K562 (cell line): ENCODE measurements at regions not wholly inside any gene's neighbourhood (a gene's known extent, or its start where the extent isn't known, plus 50 kb on each side); places are given as distances from the start of the nearest gene placed in this dataset.

Source experiments
- ATAC-seq: fragments of 200-7000 bp; cut with Tn5 transposase; 3 replicates; pipeline ENCODE4 v1.9.1; 2020; ENCODE audit warnings: moderate library complexity
- BruUV-seq: library from RNA; stranded (reverse); fragments of 400-500 nt; replicated peaks from 2 replicates; lab custom pipeline; 2021; lab: Mats Ljungman, UMichigan
- CTCF ChIA-PET: fragments of 300-600 bp; formaldehyde crosslinking; extraction: SDS; loops from one replicate; lab custom pipeline; 2021; ENCODE audit warnings: low intra/inter-chr PET ratio; lab: Yijun Ruan, JAX
- POLR2A ChIA-PET: fragments of 300-600, 350-650 bp; sonication (Branson Sonifier 250); formaldehyde crosslinking; extraction: SDS; loops from one replicate; lab custom pipeline; 2021; ENCODE audit warnings: antibody characterized with exemption, inconsistent platforms; lab: Yijun Ruan, JAX
- DNase-seq, 4 experiments: peaks; one replicate each; pipeline versions ENCODE4 v3.0.0 to v3.0.0-alpha.2; 2011 to 2018; ENCODE audit warnings: low spot score in 3 of 4, mixed read lengths in 3 of 4; ENCODE audit errors: extremely low read depth in 1 of 4
- FAIRE-seq: peaks from 2 replicates; lab custom pipeline; 2011; peaks lifted over from hg19 to GRCh38; lab: Jason Lieb, UNC
- H2AFZ ChIP-seq: 2 replicates; pipeline ENCODE4 v1.6.0; 2011; ENCODE audit warnings: low read depth, low read length, control low read depth, inconsistent platforms
- H3K27ac ChIP-seq: fragments of 200-600 bp; 3 replicates; pipeline ENCODE4 v1.8.0; 2011; ENCODE audit warnings: low read depth, mild to moderate bottlenecking, control low read depth, inconsistent platforms, low read length, moderate library complexity, mixed read lengths; ENCODE audit errors: extremely low read depth
- H3K27me3 ChIP-seq, 2 experiments: fragments of 300-600 bp in 1 of 2; 2 replicates in 1 of 2; 3 replicates in 1 of 2; pipeline versions ENCODE4 v1.6.0 to v1.8.0; 2011; ENCODE audit warnings: inconsistent platforms in 2 of 2, low read length in 2 of 2, mild to moderate bottlenecking in 1 of 2, mixed read lengths in 1 of 2, moderate library complexity in 1 of 2; ENCODE audit not compliant: control insufficient read depth in 2 of 2, insufficient read depth in 2 of 2
- H3K36me3 ChIP-seq: fragments of 300-600 bp; 3 replicates; pipeline ENCODE4 v1.8.0; 2011; ENCODE audit warnings: mild to moderate bottlenecking, low read length, inconsistent platforms; ENCODE audit not compliant: control insufficient read depth, insufficient read depth
- H3K4me1 ChIP-seq, 2 experiments: fragments of 200-600 bp in 1 of 2; replicated peaks in 1 of 2; 2 replicates in 1 of 2; 3 replicates in 1 of 2; pipeline versions ENCODE4 v1.5.1 to v1.8.0; 2011; ENCODE audit warnings: inconsistent platforms in 2 of 2, low read length in 2 of 2, mild to moderate bottlenecking in 1 of 2, mixed read lengths in 1 of 2, moderate library complexity in 1 of 2; ENCODE audit not compliant: control insufficient read depth in 2 of 2, insufficient read depth in 2 of 2
- H3K4me2 ChIP-seq: 2 replicates; pipeline ENCODE4 v1.6.1; 2011; ENCODE audit warnings: low read length, control low read depth, inconsistent platforms, mixed read lengths; ENCODE audit not compliant: insufficient read depth
- H3K4me3 ChIP-seq: fragments of 200-600 bp; sonication (generic), shearing (Covaris generic); 2 replicates; pipeline ENCODE4 v1.5.1; 2016; ENCODE audit warnings: control low read depth, inconsistent platforms
- H3K79me2 ChIP-seq: fragments of 200-600 bp; 3 replicates; pipeline ENCODE4 v1.8.0; 2011; ENCODE audit warnings: low read length, inconsistent platforms; ENCODE audit not compliant: control insufficient read depth, insufficient read depth
- H3K9ac ChIP-seq, 2 experiments: 2 replicates each; pipeline versions ENCODE4 v1.6.0 to v1.6.1; 2011; ENCODE audit warnings: low read depth in 2 of 2, low read length in 2 of 2, control low read depth in 1 of 2, inconsistent platforms in 1 of 2, mild to moderate bottlenecking in 1 of 2, mixed read lengths in 1 of 2; ENCODE audit not compliant: insufficient read depth in 1 of 2
- H3K9me1 ChIP-seq: one replicate; pipeline ENCODE4 v1.6.0; 2011; ENCODE audit warnings: inconsistent platforms, mild to moderate bottlenecking, low read length, moderate library complexity; ENCODE audit not compliant: control insufficient read depth, insufficient read depth
- H3K9me3 ChIP-seq: replicated peaks from 2 replicates; pipeline ENCODE4 v1.5.1; 2011; ENCODE audit warnings: low read depth, low read length, inconsistent platforms; ENCODE audit not compliant: control insufficient read depth, insufficient read depth
- H4K20me1 ChIP-seq: replicated peaks from 2 replicates; pipeline ENCODE4 v1.6.1; 2011; ENCODE audit warnings: low read length, inconsistent platforms, mixed read lengths; ENCODE audit not compliant: control insufficient read depth, insufficient read depth
- ATF4 ChIP-seq: fragments of 450-650 bp; formaldehyde crosslinking; IDR thresholded peaks from 2 replicates; pipeline ENCODE4 v1.4.0; 2022; ENCODE audit warnings: mild to moderate bottlenecking, moderate library complexity
- CHCHD3 ChIP-seq: fragments of 250-450 bp; sonication (Bioruptor Pico); IDR thresholded peaks from 2 replicates; pipeline ENCODE4 v2.1.2; 2022; ENCODE audit warnings: mild to moderate bottlenecking
- DIDO1 ChIP-seq: fragments of 450-650 bp; IDR thresholded peaks from 2 replicates; pipeline ENCODE4 v1.6.1; 2016; ENCODE audit warnings: low read depth, missing biosample characterization, missing genetic modification characterization
- E2F5 ChIP-seq: sonication (generic); formaldehyde crosslinking; IDR thresholded peaks from 2 replicates; pipeline ENCODE4 v1.8.0; 2022; ENCODE audit warnings: mild to moderate bottlenecking, missing genetic modification reagents
- FOS ChIP-seq: IDR thresholded peaks from 3 replicates; pipeline ENCODE4 v1.6.1; 2011; ENCODE audit not compliant: insufficient read length; ENCODE audit errors: extremely low read depth
- HNRNPK ChIP-seq: fragments of 200-400 bp; formaldehyde crosslinking; IDR thresholded peaks from one replicate; pipeline ENCODE4 v1.6.1; 2018; ENCODE audit warnings: mild to moderate bottlenecking, low read depth, low read length; ENCODE audit not compliant: poor library complexity, severe bottlenecking
- MEF2D ChIP-seq: conservative IDR thresholded peaks from 2 replicates; pipeline ENCODE4 v1.6.1; 2016; ENCODE audit warnings: low read depth, missing genetic modification characterization, missing compliant biosample characterization
- PATZ1 ChIP-seq: fragments of 250-450 bp; sonication (Bioruptor Pico); IDR thresholded peaks from 2 replicates; pipeline ENCODE4 v1.5.0; 2020; ENCODE audit warnings: mild to moderate bottlenecking, borderline replicate concordance
- TRIM28 ChIP-seq: fragments of 450-650 bp; IDR thresholded peaks from 2 replicates; pipeline ENCODE4 v1.6.1; 2017
- YBX1 ChIP-seq: fragments of 450-650 bp; IDR thresholded peaks from 2 replicates; pipeline ENCODE4 v1.7.1; 2016; ENCODE audit warnings: mild to moderate bottlenecking
- ZNF239 ChIP-seq: fragments of 250-450 bp; sonication (Bioruptor Pico); IDR thresholded peaks from 2 replicates; pipeline ENCODE4 v1.4.0; 2020; ENCODE audit warnings: mild to moderate bottlenecking
- ZNF347 ChIP-seq: fragments of 450-650 bp; formaldehyde crosslinking; IDR thresholded peaks from 2 replicates; pipeline ENCODE4 v1.4.0; 2020; ENCODE audit warnings: low read depth, mild to moderate bottlenecking, moderate library complexity
- ZNF507 ChIP-seq: conservative IDR thresholded peaks from 2 replicates; pipeline ENCODE4 v1.6.1; 2017; ENCODE audit warnings: missing genetic modification characterization, missing compliant biosample characterization
- ZNF644 ChIP-seq: fragments of 200-800 bp; sonication (Bioruptor generic); IDR thresholded peaks from 2 replicates; pipeline ENCODE4 v1.6.1; 2016; ENCODE audit warnings: low read depth, missing genetic modification characterization, missing compliant biosample characterization
- WGBS: fragments of 100-300 bp; shearing (Covaris generic); methylation state at CpG from one replicate; pipeline ENCODE4 v1.1.6; 2016; ENCODE audit warnings: low coverage, mixed read lengths; ENCODE audit not compliant: insufficient coverage; ENCODE audit errors: missing lambda C conversion rate; 5-methylcytosine and 5-hydroxymethylcytosine counted together
- in situ Hi-C: fragments of 300-500 bp; cut with MboI; formaldehyde crosslinking; loops from 4 replicates; pipeline ENCODE4 v1.15.0; 2018; ENCODE audit warnings: inconsistent platforms, mixed read lengths
- intact Hi-C: fragments of 100-400 bp; cut with micrococcal nuclease; formaldehyde crosslinking; loops from 2 replicates; pipeline ENCODE4 v1.14.2; 2022

- no peak for DNase-seq
- Histone ChIP-seq H3K4me2 (no peak overlapping the region), H3K27ac (no peak overlapping the region), H3K27me3 (no peaks in the 10 kb centered on the region), H4K20me1 (no peaks in the 10 kb centered on the region), H3K36me3 (no peaks in the 10 kb centered on the region), H3K9ac (no peak overlapping the region), H3K4me1 (no peaks in the 10 kb centered on the region), H2AFZ (no peak overlapping the region), H3K4me3 (no peak overlapping the region), H3K9me3 (no peaks in the 10 kb centered on the region), H3K9me1 (no peaks in the 10 kb centered on the region), H3K79me2 (no peaks in the 10 kb centered on the region)
- TF ChIP-seq ZNF507 (tag) (no peak), ATF4 (CRISPR knock-in tag) (no peak), E2F5 (CRISPR knock-in tag) (no peak)
- WGBS = 0% methylated on average over 1 of the region's 1 CpG
- CTCF ChIA-PET = no interaction called here
- in situ Hi-C loops (no loop called here), intact Hi-C loops (no loop called here)
- no TSS peak for BruUV-seq
- ATAC-seq = no peak
- FAIRE-seq = no peak
- POLR2A ChIA-PET = no interaction called here
These were observed 97.4 kb upstream of the LHCGR start for GRCh38 chr2:48852938-48853337.

- ChIA-PET POLR2A (no interaction called here), CTCF (no interaction called here)
- no peak for ATAC-seq
- no peak overlapping the region for H3K27ac ChIP-seq
- no peak for FAIRE-seq
- no peaks in the 10 kb centered on the region for H3K4me1 ChIP-seq
- no peak overlapping the region for H3K9ac ChIP-seq
- 0% methylated on average over 3 of the region's 3 CpGs for WGBS
- H3K27me3 ChIP-seq = no peaks in the 10 kb centered on the region
- no peak overlapping the region for H3K4me3 ChIP-seq
- no peak for DNase-seq
- in situ Hi-C loops = no loop called here
- intact Hi-C loops = no loop called here
- no peaks in the 10 kb centered on the region for H3K79me2 ChIP-seq
- H2AFZ ChIP-seq = no peak overlapping the region
- no peaks in the 10 kb centered on the region for H3K9me1 ChIP-seq
- BruUV-seq = no TSS peak
- no peaks in the 10 kb centered on the region for H3K9me3 ChIP-seq
- H4K20me1 ChIP-seq = no peaks in the 10 kb centered on the region
- no peak overlapping the region for H3K4me2 ChIP-seq
- no peaks in the 10 kb centered on the region for H3K36me3 ChIP-seq
- TF ChIP-seq TRIM28 = no peak
- TF ChIP-seq HNRNPK = no peak
- TF ChIP-seq PATZ1 (CRISPR knock-in tag) = no peak
- no peak for TF ChIP-seq DIDO1 (tag)
- TF ChIP-seq ZNF239 (CRISPR knock-in tag) = no peak
- no peak for TF ChIP-seq ZNF644
- no peak for TF ChIP-seq ZNF347 (CRISPR knock-in tag)
- no peak for TF ChIP-seq YBX1
- TF ChIP-seq CHCHD3 = no peak
- TF ChIP-seq FOS = no peak
- no peak for TF ChIP-seq MEF2D (tag)
These were observed 95.6 kb upstream of the LHCGR start for GRCh38 chr2:48851161-48851560.
